Esophagus squamous epithelium (tissue), 5 donors: ENCODE measurements at regions not wholly inside any gene's neighbourhood (a gene's known extent, or its start where the extent isn't known, plus 50 kb on each side); places are given as distances from the start of the nearest gene placed in this dataset.

Source experiments
- DNase-seq: peaks from one replicate; lab custom pipeline; 2025; lab: John Stamatoyannopoulos, UW
- H3K27ac ChIP-seq, 4 donors: fragments of 200-600 bp; sonication (generic); one replicate each; pipeline ENCODE4 v1.5.1; 2016 to 2019; ENCODE audit warnings: mild to moderate bottlenecking in 1 of 4
- H3K27me3 ChIP-seq, 4 donors: fragments of 200-600 bp; sonication (generic); 1 replicate in 3 of 4; 2 replicates in 1 of 4; pipeline versions ENCODE4 v1.5.1 to v1.6.0; 2017 to 2021; ENCODE audit warnings: antibody characterized with exemption in 1 of 4
- H3K36me3 ChIP-seq, 3 donors: fragments of 200-600 bp; sonication (generic); one replicate each; pipeline ENCODE4 v1.5.1; 2016 to 2019
- H3K4me1 ChIP-seq, 3 donors: fragments of 200-600 bp; sonication (generic); one replicate each; pipeline ENCODE4 v1.5.1; 2017 to 2019
- H3K4me3 ChIP-seq, 4 donors: fragments of 200-600 bp; sonication (generic); 1 replicate in 3 of 4; 2 replicates in 1 of 4; pipeline ENCODE4 v1.5.1; 2016 to 2019; ENCODE audit warnings: mild to moderate bottlenecking in 2 of 4, moderate library complexity in 1 of 4
- H3K9me3 ChIP-seq, 3 donors: fragments of 200-600 bp; sonication (generic); one replicate each; pipeline ENCODE4 v1.5.1; 2016 to 2019
- CTCF ChIP-seq, 6 experiments: fragments of 450-650 bp in 4 of 6; fragments of 200-600 bp in 2 of 6; sonication (generic) in 2 of 6; IDR thresholded peaks; one replicate each; pipeline ENCODE4 v1.5.1; 2016 to 2019; ENCODE audit warnings: antibody characterized with exemption in 6 of 6, mild to moderate bottlenecking in 4 of 6, moderate library complexity in 4 of 6
- POLR2A ChIP-seq, 4 donors: fragments of 450-650 bp; IDR thresholded peaks; one replicate each; pipeline ENCODE4 v1.6.1; 2017; ENCODE audit warnings: antibody characterized with exemption in 4 of 4, mild to moderate bottlenecking in 4 of 4, moderate library complexity in 3 of 4
- WGBS, 2 donors: methylation state at CpG; one replicate each; pipeline ENCODE4 v1.1.5; 2018; 5-methylcytosine and 5-hydroxymethylcytosine counted together
- intact Hi-C: fragments of 100-400 bp; cut with DNase I; formaldehyde crosslinking; loops from one replicate; pipeline ENCODE4 v1.15.0; 2022
- donor health status: DM: yes; HTN: yes; CAD: no.

DNA sequence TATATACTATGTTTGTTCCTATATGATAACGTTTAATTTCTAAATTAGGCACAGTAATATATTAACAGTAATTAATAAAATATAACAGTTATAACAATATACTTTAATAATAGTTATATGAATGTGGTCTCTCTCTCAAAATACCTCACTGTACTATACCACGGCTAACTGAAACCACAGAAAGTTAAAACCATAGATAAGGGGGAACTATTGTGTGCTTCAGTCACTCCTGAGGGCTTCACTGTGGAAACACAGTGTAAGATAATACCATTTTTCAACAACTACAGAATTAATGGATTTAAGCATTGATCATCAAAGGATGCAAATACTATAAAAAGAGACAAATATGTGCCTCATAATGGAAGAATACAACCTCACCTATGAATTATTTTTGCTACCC is 266.4 kb upstream of the RGS6 start:
- TF ChIP-seq CTCF (IDR thresholded peaks at IDR 0.05) (no peak), POLR2A (IDR thresholded peaks at IDR 0.05) (no peak)
- WGBS, 2 donors, result 79 to 86% methylated on average over 2 of the region's 2 CpGs
- intact Hi-C loops, result no loop called here

GRCh38 chr14:71666571-71667145 is 265.6 kb upstream of the RGS6 start:
- no peaks in the 10 kb centered on the region for H3K4me1 ChIP-seq
- H3K36me3 ChIP-seq, result peaks cover 0 to 44% (median 0%) of the 10 kb centered on the region in 3 donors
- H3K27me3 ChIP-seq, result no peaks in the 10 kb centered on the region
- H3K9me3 ChIP-seq, result no peaks in the 10 kb centered on the region
- H3K4me3 ChIP-seq, result no peak overlapping the region
- intact Hi-C loops, result no loop called here
- 80 to 93% methylated on average over 2 of the region's 2 CpGs for WGBS, 2 donors
- TF ChIP-seq POLR2A (IDR thresholded peaks at IDR 0.05), result no peak
- TF ChIP-seq CTCF (IDR thresholded peaks at IDR 0.05), result no peak
- no peak overlapping the region for H3K27ac ChIP-seq
- no peak for DNase-seq

More for the DNA sequence above, 266.4 kb upstream of the RGS6 start:
- no peak overlapping the region for H3K4me3 ChIP-seq
- peaks cover 0 to 42% (median 0%) of the 10 kb centered on the region in 3 donors for H3K36me3 ChIP-seq
- H3K9me3 ChIP-seq, result no peaks in the 10 kb centered on the region
- H3K4me1 ChIP-seq, result no peaks in the 10 kb centered on the region
- no peak overlapping the region for H3K27ac ChIP-seq
- H3K27me3 ChIP-seq, result no peaks in the 10 kb centered on the region
- DNase-seq, result no peak

- intact Hi-C loops, result no loop called here
- Histone ChIP-seq H3K27ac (no peak overlapping the region), H3K4me1 (no peaks in the 10 kb centered on the region), H3K4me3 (no peak overlapping the region), H3K27me3 (no peaks in the 10 kb centered on the region), H3K9me3 (no peaks in the 10 kb centered on the region), H3K36me3 (peaks cover 0 to 46% (median 0%) of the 10 kb centered on the region in 3 donors)
- no peak for DNase-seq
- TF ChIP-seq POLR2A (IDR thresholded peaks at IDR 0.05), result no peak
- no peak for TF ChIP-seq CTCF (IDR thresholded peaks at IDR 0.05)
- 69 to 73% methylated on average over 5 of the region's 5 CpGs for WGBS, 2 donors
Observed at GRCh38 chr14:71668186-71668912, 263.9 kb upstream of the RGS6 start.

- DNase-seq, result no peak
- WGBS, 2 donors, result 91 to 96% methylated on average over 5 of the region's 5 CpGs
- Histone ChIP-seq H3K4me1 (no peaks in the 10 kb centered on the region), H3K27ac (no peak overlapping the region), H3K36me3 (peaks cover 0 to 53% (median 0%) of the 10 kb centered on the region in 3 donors), H3K27me3 (no peaks in the 10 kb centered on the region), H3K4me3 (no peak overlapping the region), H3K9me3 (peaks cover 0 to under 1% (median 0%) of the 10 kb centered on the region in 3 donors)
- TF ChIP-seq CTCF (IDR thresholded peaks at IDR 0.05) (no peak), POLR2A (IDR thresholded peaks at IDR 0.05) (no peak)
- intact Hi-C loops, result no loop called here
Observed at GRCh38 chr14:71672596-71672995, 259.6 kb upstream of the RGS6 start.

DNA sequence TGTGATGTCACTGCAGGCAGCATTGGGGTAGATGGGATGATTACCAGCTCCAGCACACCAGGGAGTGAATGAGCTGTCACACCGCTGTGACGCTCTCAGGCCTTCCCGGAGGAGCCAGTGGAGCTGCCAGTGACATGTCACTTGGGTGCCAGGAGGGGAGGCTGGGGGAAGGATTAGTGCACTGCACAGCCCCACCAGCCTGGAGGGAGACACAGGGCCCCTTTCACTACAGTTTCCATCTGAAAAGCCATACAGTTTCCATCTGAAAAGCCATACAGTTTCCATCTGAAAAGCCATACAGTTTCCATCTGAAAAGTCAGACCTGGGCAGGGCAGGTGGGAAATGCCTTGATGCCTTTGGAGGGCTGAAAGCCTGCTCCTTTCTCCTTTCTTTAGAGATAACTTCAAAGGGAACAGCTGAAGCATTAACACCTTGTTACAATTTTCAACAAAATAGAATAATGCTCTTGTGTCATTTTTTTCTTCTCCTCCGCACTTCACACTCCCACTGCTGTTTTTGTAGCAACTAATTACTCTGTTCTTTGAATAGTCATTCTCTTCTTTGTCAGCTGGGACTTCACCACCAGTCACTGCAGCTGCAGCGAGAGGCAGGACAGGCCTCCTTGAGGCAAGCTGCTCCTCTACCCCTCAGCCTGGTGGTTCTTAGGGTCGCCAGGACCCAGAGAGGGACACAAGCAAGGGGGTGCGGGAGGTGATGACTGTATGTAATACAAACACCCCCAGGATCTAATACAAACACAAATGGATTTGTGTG is 256.9 kb upstream of the RGS6 start:
- H3K4me3 ChIP-seq, result no peak overlapping the region
- peaks cover 0 to 3% (median 0%) of the 10 kb centered on the region in 3 donors for H3K9me3 ChIP-seq
- no peaks in the 10 kb centered on the region for H3K4me1 ChIP-seq
- TF ChIP-seq POLR2A (IDR thresholded peaks at IDR 0.05), result no peak
- 86 to 89% methylated on average over 5 to 6 of the region's 7 CpGs for WGBS, 2 donors
- intact Hi-C loops, result no loop called here
- H3K27me3 ChIP-seq, result no peaks in the 10 kb centered on the region
- H3K36me3 ChIP-seq, result peaks cover 0 to 48% (median 0%) of the 10 kb centered on the region in 3 donors
- no peak for DNase-seq
- H3K27ac ChIP-seq, result no peak overlapping the region
